ENCODE measurements at regions not wholly inside any gene's neighbourhood (a gene's known extent, or its start where the extent isn't known, plus 50 kb on each side); places are given as distances from the start of the nearest gene placed in this dataset.

DNA sequence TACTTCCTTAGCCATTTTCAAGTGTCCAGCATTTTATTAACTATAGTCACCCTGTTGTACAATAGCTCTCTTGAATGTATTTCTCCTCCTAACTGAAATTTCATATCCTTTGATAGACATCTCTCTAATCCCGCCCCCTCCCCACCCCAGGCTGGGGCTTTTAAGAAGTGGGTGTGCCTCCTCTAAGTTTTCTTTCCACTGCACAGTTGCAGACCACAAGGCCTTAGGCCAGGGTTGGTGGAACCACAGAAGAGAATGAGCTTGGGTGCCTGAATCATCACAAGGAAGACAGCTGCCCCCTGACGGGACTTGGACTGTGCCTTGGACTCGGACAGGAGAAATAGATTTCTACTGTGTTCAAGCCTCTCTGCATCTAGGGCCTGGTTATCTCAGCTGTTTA is 193.4 kb downstream of the HAUS1 start:
- Histone ChIP-seq H3K9me3 (ENCODE audit: insufficient read depth, low read depth, low read length) (no peaks in the 10 kb centered on the region), H2AK5ac (ENCODE audit: low read length) (no peak overlapping the region), H3K79me1 (ENCODE audit: low read length) (no peaks in the 10 kb centered on the region), H2BK5ac (ENCODE audit: low read depth, low read length, poor library complexity) (no peak overlapping the region), H4K12ac (ENCODE audit: low read depth, low read length) (no peak overlapping the region), H3K36me3 (ENCODE audit: control insufficient read depth in 1 of 2, insufficient read depth in 2 of 2, low read length in 2 of 2) (no peaks in the 10 kb centered on the region), H3K4ac (ENCODE audit: low read depth, low read length) (no peak overlapping the region), H2BK120ac (ENCODE audit: insufficient read depth, low read length, poor library complexity) (no peak overlapping the region), H3K79me2 (ENCODE audit: control insufficient read depth, insufficient read depth, low read length, poor library complexity) (no peaks in the 10 kb centered on the region), H3K4me1 (ENCODE audit: control insufficient read depth in 1 of 2, insufficient read depth in 2 of 2, low read length in 2 of 2) (peaks cover 8 to 14% of the 10 kb centered on the region in 2 experiments), H2BK12ac (ENCODE audit: low read length) (no peak overlapping the region), H4K91ac (ENCODE audit: low read depth, low read length) (no peak overlapping the region), H3K27ac (ENCODE audit: low read depth, low read length) (no peak overlapping the region), H4K8ac (ENCODE audit: low read depth, low read length) (no peak overlapping the region), H3K23ac (ENCODE audit: low read length) (no peak overlapping the region), H2AFZ (ENCODE audit: insufficient read depth, low read length, poor library complexity) (no peak overlapping the region), H3K14ac (ENCODE audit: low read length) (no peak overlapping the region), H3K4me2 (ENCODE audit: low read length) (no peak overlapping the region), H3K9ac (ENCODE audit: low read length) (no peak overlapping the region), H3K18ac (ENCODE audit: low read length) (no peak overlapping the region), H3K27me3 (ENCODE audit: insufficient read depth, low read length) (no peaks in the 10 kb centered on the region), H3K4me3 (ENCODE audit: low read depth, low read length) (no peak overlapping the region)
- DNase-seq, result no peak
- no CpG with 5 or more reads among the region's 3 CpGs for WGBS (ENCODE audit: extremely low coverage, insufficient coverage, insufficient read length)

DNA sequence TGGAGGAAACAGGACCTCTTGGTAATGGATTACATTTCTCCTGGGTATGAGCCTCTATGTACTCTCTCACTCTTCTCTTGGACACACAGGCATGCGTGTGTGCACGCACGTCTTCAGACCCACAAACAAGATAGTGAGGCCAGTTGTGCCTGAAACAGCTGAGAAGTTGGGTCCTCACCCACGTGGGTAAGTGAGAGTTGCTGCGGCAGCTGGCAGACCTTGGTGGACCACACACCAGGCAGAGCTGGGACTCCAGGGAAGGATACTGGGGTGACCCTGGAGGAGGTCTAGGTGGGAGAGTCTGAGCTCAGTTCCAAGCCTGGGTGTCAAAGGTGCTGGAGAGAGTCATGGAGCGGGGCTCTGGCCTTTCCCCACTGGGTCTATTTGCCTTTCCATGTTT is 194.3 kb downstream of the HAUS1 start:
- no CpG with 5 or more reads among the region's 6 CpGs for WGBS (ENCODE audit: extremely low coverage, insufficient coverage, insufficient read length)

DNA sequence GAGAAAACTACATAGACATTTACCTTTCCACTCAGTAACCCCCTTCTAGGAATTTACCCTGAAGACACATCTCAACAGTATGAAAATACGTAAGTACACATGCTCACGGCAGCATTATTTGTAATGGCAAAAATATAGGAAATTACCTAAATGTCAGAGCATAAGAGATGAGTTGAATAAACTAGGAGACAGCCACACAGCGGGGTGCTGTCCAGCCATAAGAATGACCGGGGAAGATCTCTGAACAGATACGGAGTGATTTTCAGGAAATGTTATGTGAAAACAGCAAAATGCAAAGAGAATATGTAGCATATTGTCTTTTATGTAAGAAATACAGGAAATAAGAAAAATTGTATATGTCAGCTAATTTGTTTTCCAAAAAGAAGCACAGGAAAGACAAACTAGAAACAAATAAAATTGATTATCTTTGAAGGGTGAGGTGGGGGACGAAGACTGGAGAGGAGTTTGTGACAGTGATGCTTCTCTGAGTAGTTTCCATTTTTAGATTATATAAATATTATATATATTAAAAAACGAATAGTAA is 195.4 kb downstream of the HAUS1 start:
- Histone ChIP-seq H2BK120ac (ENCODE audit: insufficient read depth, low read length, poor library complexity) (no peak overlapping the region), H3K27ac (ENCODE audit: low read depth, low read length) (no peak overlapping the region), H2AK5ac (ENCODE audit: low read length) (no peak overlapping the region), H3K4me2 (ENCODE audit: low read length) (no peak overlapping the region), H4K8ac (ENCODE audit: low read depth, low read length) (no peak overlapping the region), H2AFZ (ENCODE audit: insufficient read depth, low read length, poor library complexity) (no peak overlapping the region), H4K12ac (ENCODE audit: low read depth, low read length) (no peak overlapping the region), H3K4me3 (ENCODE audit: low read depth, low read length) (no peak overlapping the region), H4K91ac (ENCODE audit: low read depth, low read length) (no peak overlapping the region), H3K18ac (ENCODE audit: low read length) (no peak overlapping the region), H3K4me1 (ENCODE audit: control insufficient read depth in 1 of 2, insufficient read depth in 2 of 2, low read length in 2 of 2) (peaks cover 0 to 4% of the 10 kb centered on the region in 2 experiments), H2BK5ac (ENCODE audit: low read depth, low read length, poor library complexity) (no peak overlapping the region), H3K27me3 (ENCODE audit: insufficient read depth, low read length) (no peaks in the 10 kb centered on the region), H3K4ac (ENCODE audit: low read depth, low read length) (no peak overlapping the region), H3K36me3 (ENCODE audit: control insufficient read depth in 1 of 2, insufficient read depth in 2 of 2, low read length in 2 of 2) (no peaks in the 10 kb centered on the region), H2BK12ac (ENCODE audit: low read length) (no peak overlapping the region), H3K23ac (ENCODE audit: low read length) (no peak overlapping the region), H3K9me3 (ENCODE audit: insufficient read depth, low read depth, low read length) (no peaks in the 10 kb centered on the region), H3K9ac (ENCODE audit: low read length) (no peak overlapping the region), H3K79me1 (ENCODE audit: low read length) (no peaks in the 10 kb centered on the region), H3K14ac (ENCODE audit: low read length) (no peak overlapping the region), H3K79me2 (ENCODE audit: control insufficient read depth, insufficient read depth, low read length, poor library complexity) (no peaks in the 10 kb centered on the region)
- no CpG with 5 or more reads among the region's 7 CpGs for whole genome bisulfite sequencing (ENCODE audit: extremely low coverage, insufficient coverage, insufficient read length)
- no peak for DNase-seq

More for the DNA sequence above, 194.3 kb downstream of the HAUS1 start:
- H3K9me3 ChIP-seq (ENCODE audit: insufficient read depth, low read depth, low read length), result no peaks in the 10 kb centered on the region
- H2AFZ ChIP-seq (ENCODE audit: insufficient read depth, low read length, poor library complexity), result no peak overlapping the region
- no peak overlapping the region for H3K4ac ChIP-seq (ENCODE audit: low read depth, low read length)
- H3K4me1 ChIP-seq (ENCODE audit: control insufficient read depth in 1 of 2, insufficient read depth in 2 of 2, low read length in 2 of 2), result peaks cover 7 to 13% of the 10 kb centered on the region in 2 experiments
- no peak overlapping the region for H3K18ac ChIP-seq (ENCODE audit: low read length)
- no peak overlapping the region for H3K4me2 ChIP-seq (ENCODE audit: low read length)
- DNase-seq, result no peak
- no peak overlapping the region for H2BK120ac ChIP-seq (ENCODE audit: insufficient read depth, low read length, poor library complexity)
- H3K36me3 ChIP-seq (ENCODE audit: control insufficient read depth in 1 of 2, insufficient read depth in 2 of 2, low read length in 2 of 2), result no peaks in the 10 kb centered on the region
- H4K8ac ChIP-seq (ENCODE audit: low read depth, low read length), result no peak overlapping the region
- no peak overlapping the region for H3K23ac ChIP-seq (ENCODE audit: low read length)
- no peaks in the 10 kb centered on the region for H3K79me1 ChIP-seq (ENCODE audit: low read length)
- no peak overlapping the region for H3K27ac ChIP-seq (ENCODE audit: low read depth, low read length)
- no peak overlapping the region for H2BK12ac ChIP-seq (ENCODE audit: low read length)
- no peak overlapping the region for H2BK5ac ChIP-seq (ENCODE audit: low read depth, low read length, poor library complexity)
- no peaks in the 10 kb centered on the region for H3K79me2 ChIP-seq (ENCODE audit: control insufficient read depth, insufficient read depth, low read length, poor library complexity)
- H3K14ac ChIP-seq (ENCODE audit: low read length), result no peak overlapping the region
- H3K27me3 ChIP-seq (ENCODE audit: insufficient read depth, low read length), result no peaks in the 10 kb centered on the region
- H3K9ac ChIP-seq (ENCODE audit: low read length), result no peak overlapping the region
- H4K91ac ChIP-seq (ENCODE audit: low read depth, low read length), result no peak overlapping the region
- H2AK5ac ChIP-seq (ENCODE audit: low read length), result no peak overlapping the region
- no peak overlapping the region for H4K12ac ChIP-seq (ENCODE audit: low read depth, low read length)
- H3K4me3 ChIP-seq (ENCODE audit: low read depth, low read length), result no peak overlapping the region

DNA sequence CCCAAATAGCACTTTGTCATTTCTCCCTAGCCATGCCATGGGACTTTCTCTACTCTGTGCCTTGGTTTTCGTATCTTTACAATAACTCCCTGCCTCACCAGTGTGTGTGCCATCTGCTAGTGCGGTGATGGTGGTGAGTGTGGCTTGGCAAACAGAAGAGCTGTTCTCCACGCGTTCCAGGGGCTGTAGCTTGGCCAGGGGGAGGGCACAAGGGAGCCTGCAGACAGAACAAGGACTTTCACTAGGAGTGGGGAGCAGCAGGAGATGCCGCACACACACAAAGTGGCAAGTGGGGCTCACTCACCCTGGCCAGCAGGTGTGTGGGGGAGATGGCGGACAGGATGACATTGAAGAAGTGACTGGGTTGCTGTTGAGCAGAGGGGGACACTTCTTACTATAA is 196.9 kb downstream of the HAUS1 start:
- DNase-seq, result no peak
- no peak overlapping the region for H2BK120ac ChIP-seq (ENCODE audit: insufficient read depth, low read length, poor library complexity)
- no peak overlapping the region for H3K14ac ChIP-seq (ENCODE audit: low read length)
- no peaks in the 10 kb centered on the region for H3K36me3 ChIP-seq (ENCODE audit: control insufficient read depth in 1 of 2, insufficient read depth in 2 of 2, low read length in 2 of 2)
- H3K4me1 ChIP-seq (ENCODE audit: control insufficient read depth in 1 of 2, insufficient read depth in 2 of 2, low read length in 2 of 2), result peaks cover 0 to 4% of the 10 kb centered on the region in 2 experiments
- H3K4me2 ChIP-seq (ENCODE audit: low read length), result no peak overlapping the region
- no peak overlapping the region for H3K4me3 ChIP-seq (ENCODE audit: low read depth, low read length)
- no peak overlapping the region for H4K12ac ChIP-seq (ENCODE audit: low read depth, low read length)
- no peaks in the 10 kb centered on the region for H3K27me3 ChIP-seq (ENCODE audit: insufficient read depth, low read length)
- no peaks in the 10 kb centered on the region for H3K9me3 ChIP-seq (ENCODE audit: insufficient read depth, low read depth, low read length)
- no peak overlapping the region for H3K4ac ChIP-seq (ENCODE audit: low read depth, low read length)
- no peak overlapping the region for H2BK12ac ChIP-seq (ENCODE audit: low read length)
- H4K8ac ChIP-seq (ENCODE audit: low read depth, low read length), result no peak overlapping the region
- no CpG with 5 or more reads among the region's 6 CpGs for WGBS (ENCODE audit: extremely low coverage, insufficient coverage, insufficient read length)
- H2BK5ac ChIP-seq (ENCODE audit: low read depth, low read length, poor library complexity), result no peak overlapping the region
- H4K91ac ChIP-seq (ENCODE audit: low read depth, low read length), result no peak overlapping the region
- H2AK5ac ChIP-seq (ENCODE audit: low read length), result no peak overlapping the region
- no peaks in the 10 kb centered on the region for H3K79me1 ChIP-seq (ENCODE audit: low read length)
- H3K27ac ChIP-seq (ENCODE audit: low read depth, low read length), result no peak overlapping the region
- no peak overlapping the region for H2AFZ ChIP-seq (ENCODE audit: insufficient read depth, low read length, poor library complexity)
- no peak overlapping the region for H3K9ac ChIP-seq (ENCODE audit: low read length)
- H3K18ac ChIP-seq (ENCODE audit: low read length), result no peak overlapping the region
- H3K79me2 ChIP-seq (ENCODE audit: control insufficient read depth, insufficient read depth, low read length, poor library complexity), result no peaks in the 10 kb centered on the region
- no peak overlapping the region for H3K23ac ChIP-seq (ENCODE audit: low read length)
